Inflammatory macrophage (primary cell): ENCODE measurements at regions not wholly inside any gene's neighbourhood (a gene's known extent, or its start where the extent isn't known, plus 50 kb on each side); places are given as distances from the start of the nearest gene placed in this dataset.

Experiments
- DNase-seq, 2 donors: peaks; one replicate each; pipeline ENCODE4 v3.0.0-alpha.2; 2020 to 2022

GRCh38 chr5:93875693-93876092 is 134.3 kb upstream of the POU5F2 start:
- DNase-seq = no peak

- no peak for DNase-seq
These were observed 133.1 kb upstream of the POU5F2 start for GRCh38 chr5:93874491-93874890.

- DNase-seq = no peak
These were observed 132.7 kb upstream of the POU5F2 start for GRCh38 chr5:93874080-93874479.

- DNase-seq = no peak
These were observed 131.9 kb upstream of the POU5F2 start for GRCh38 chr5:93873211-93873736.

GRCh38 chr5:93870649-93871048 is 129.2 kb upstream of the POU5F2 start:
- DNase-seq = no peak

GRCh38 chr5:93868851-93869250 is 127.5 kb upstream of the POU5F2 start:
- no peak for DNase-seq

GRCh38 chr5:93850311-93850710 is 108.9 kb upstream of the POU5F2 start:
- DNase-seq = no peak

- no peak for DNase-seq
These were observed 104.0 kb upstream of the POU5F2 start for GRCh38 chr5:93845376-93845775.

GRCh38 chr5:93831449-93831848 is 90.0 kb upstream of the POU5F2 start:
- DNase-seq = no peak

GRCh38 chr5:93830893-93831292 is 89.5 kb upstream of the POU5F2 start:
- no peak for DNase-seq

- no peak for DNase-seq
These were observed 87.9 kb upstream of the POU5F2 start for GRCh38 chr5:93829346-93829745.

GRCh38 chr5:93821891-93822415 is 80.6 kb upstream of the POU5F2 start:
- DNase-seq = no peak

- DNase-seq = no peak
These were observed 78.3 kb upstream of the POU5F2 start for GRCh38 chr5:93819668-93820067.

- no peak for DNase-seq
These were observed 69.4 kb upstream of the POU5F2 start for GRCh38 chr5:93810780-93811179.

- DNase-seq = no peak
These were observed 68.0 kb upstream of the POU5F2 start for GRCh38 chr5:93809430-93809829.

- DNase-seq = no peak
These were observed 66.4 kb upstream of the POU5F2 start for GRCh38 chr5:93807846-93808245.

GRCh38 chr5:93805616-93806379 is 64.4 kb upstream of the POU5F2 start:
- no peak for DNase-seq

- peak; percentile 43 to 46 for DNase-seq
These were observed 59.8 kb upstream of the POU5F2 start for GRCh38 chr5:93800988-93801811.

- no peak for DNase-seq
These were observed 53.6 kb upstream of the POU5F2 start for GRCh38 chr5:93794954-93795353.

- no peak for DNase-seq
These were observed 51.9 kb upstream of the POU5F2 start for GRCh38 chr5:93793159-93793781.

GRCh38 chr5:93791518-93791972 is 50.1 kb upstream of the POU5F2 start:
- peak; percentile 32 to 42 for DNase-seq
